Fibroblast of lung (primary cell): ENCODE measurements at regions not wholly inside any gene's neighbourhood (a gene's known extent, or its start where the extent isn't known, plus 50 kb on each side); places are given as distances from the start of the nearest gene placed in this dataset.
A peak's percentile ranks its signal among the peaks of the same experiment; 100 is the strongest.
"Not testable (repeated sequence)": the region's sequence is repeated elsewhere in the genome, so short reads cannot be mapped to it uniquely, and the experiment has no call there.

ENCODE experiments used
- DNase-seq, 2 donors: peaks; one replicate each; pipeline versions ENCODE4 v3.0.0 to v3.0.0-alpha.2; 2010; ENCODE audit warnings: low read depth in 2 of 2
- H2AFZ ChIP-seq: 2 replicates; pipeline ENCODE4 v1.5.1; 2012; ENCODE audit warnings: low read length, control low read depth, inconsistent platforms
- H3K27ac ChIP-seq: 2 replicates; pipeline ENCODE4 v1.5.1; 2011; ENCODE audit warnings: low read length, control low read depth; ENCODE audit not compliant: insufficient read depth
- H3K27me3 ChIP-seq: 2 replicates; pipeline ENCODE4 v1.5.1; 2011; ENCODE audit warnings: mild to moderate bottlenecking, low read length; ENCODE audit not compliant: control insufficient read depth, insufficient read depth
- H3K36me3 ChIP-seq: 2 replicates; pipeline ENCODE4 v1.5.1; 2011; ENCODE audit warnings: low read length; ENCODE audit not compliant: control insufficient read depth, insufficient read depth
- H3K4me1 ChIP-seq: 2 replicates; pipeline ENCODE4 v1.5.1; 2011; ENCODE audit warnings: low read length; ENCODE audit not compliant: control insufficient read depth, insufficient read depth; ENCODE audit errors: extremely low read depth
- H3K4me2 ChIP-seq: 2 replicates; pipeline ENCODE4 v1.5.1; 2011; ENCODE audit warnings: low read length, control low read depth; ENCODE audit not compliant: insufficient read depth; ENCODE audit errors: extremely low read depth
- H3K4me3 ChIP-seq, 4 experiments: fragments of 200-600 bp in 1 of 4; sonication (generic) in 1 of 4; replicated peaks in 1 of 4; 2 replicates each; pipeline ENCODE4 v1.5.1; 2011 to 2016; ENCODE audit warnings: low read length in 4 of 4, low read depth in 3 of 4, mild to moderate bottlenecking in 3 of 4, control low read depth in 2 of 4, inconsistent platforms in 1 of 4, mixed read lengths in 1 of 4; ENCODE audit not compliant: insufficient read depth in 1 of 4; ENCODE audit errors: control extremely low read depth in 1 of 4
- H3K79me2 ChIP-seq: 2 replicates; pipeline ENCODE4 v1.5.1; 2012; ENCODE audit warnings: mild to moderate bottlenecking, low read length, inconsistent platforms; ENCODE audit not compliant: control insufficient read depth, insufficient read depth
- H3K9ac ChIP-seq: 2 replicates; pipeline ENCODE4 v1.5.1; 2011; ENCODE audit warnings: mild to moderate bottlenecking, low read length, control low read depth; ENCODE audit not compliant: insufficient read depth
- H3K9me3 ChIP-seq: 2 replicates; pipeline ENCODE4 v1.5.1; 2012; ENCODE audit warnings: low read depth, low read length; ENCODE audit not compliant: control insufficient read depth, insufficient read depth
- H4K20me1 ChIP-seq: 2 replicates; pipeline ENCODE4 v1.5.1; 2011; ENCODE audit warnings: low read length; ENCODE audit not compliant: control insufficient read depth, insufficient read depth; ENCODE audit errors: extremely low read depth
- CTCF ChIP-seq, 2 donors: IDR thresholded peaks in 1 of 2; conservative IDR thresholded peaks in 1 of 2; 1 replicate in 1 of 2; 2 replicates in 1 of 2; pipeline ENCODE4 v1.5.1; 2011 to 2012; ENCODE audit warnings: low read length in 2 of 2, control low read depth in 1 of 2, inconsistent platforms in 1 of 2, low read depth in 1 of 2, mild to moderate bottlenecking in 1 of 2
- EZH2 ChIP-seq: IDR thresholded peaks from 2 replicates; pipeline ENCODE4 v1.5.1; 2012; ENCODE audit warnings: low read length, control low read depth, mild to moderate bottlenecking; ENCODE audit errors: missing control alignments

GRCh38 chr3:10109-10996 lies 186.2 kb upstream of the CHL1 start:
- not testable (repeated sequence) for H3K9me3 ChIP-seq, H3K27me3 ChIP-seq, H3K9ac ChIP-seq, H3K36me3 ChIP-seq, H4K20me1 ChIP-seq, H3K4me1 ChIP-seq, H2AFZ ChIP-seq, H3K4me3 ChIP-seq, H3K79me2 ChIP-seq, H3K4me2 ChIP-seq, H3K27ac ChIP-seq
- DNase-seq, result peak in 1 of 2 donors; percentile 4

- no peaks in the 10 kb centered on the region for H3K36me3 ChIP-seq
- no peaks in the 10 kb centered on the region for H3K9me3 ChIP-seq
- DNase-seq, result peak in 1 of 2 donors; percentile 27
- H3K4me2 ChIP-seq, result no peak overlapping the region
- H3K27me3 ChIP-seq, result no peaks in the 10 kb centered on the region
- no peaks in the 10 kb centered on the region for H3K4me1 ChIP-seq
- no peaks in the 10 kb centered on the region for H4K20me1 ChIP-seq
- no peak overlapping the region for H2AFZ ChIP-seq
- TF ChIP-seq EZH2, result no peak
- TF ChIP-seq CTCF (conservative IDR thresholded peaks at IDR 0.05 in 1 of 2, IDR thresholded peaks at IDR 0.05 in 1 of 2; ENCODE audit: low read depth in 1 of 2, low read length in 2 of 2), result no peak
- H3K79me2 ChIP-seq, result no peaks in the 10 kb centered on the region
- H3K9ac ChIP-seq, result no peak overlapping the region
- peak overlapping the region in 1 of 4 experiments; percentile 41 for H3K4me3 ChIP-seq
- no peak overlapping the region for H3K27ac ChIP-seq
These were observed 184.8 kb upstream of the CHL1 start for GRCh38 chr3:11734-12133.

GRCh38 chr3:14652-15051 lies 181.9 kb upstream of the CHL1 start:
- Histone ChIP-seq H4K20me1 (no peaks in the 10 kb centered on the region), H3K4me1 (no peaks in the 10 kb centered on the region), H2AFZ (no peak overlapping the region), H3K4me2 (no peak overlapping the region), H3K27me3 (no peaks in the 10 kb centered on the region), H3K27ac (no peak overlapping the region), H3K79me2 (no peaks in the 10 kb centered on the region), H3K4me3 (no peak overlapping the region), H3K36me3 (no peaks in the 10 kb centered on the region), H3K9ac (no peak overlapping the region), H3K9me3 (no peaks in the 10 kb centered on the region)
- no peak for DNase-seq
- TF ChIP-seq EZH2 (no peak), CTCF (conservative IDR thresholded peaks at IDR 0.05 in 1 of 2, IDR thresholded peaks at IDR 0.05 in 1 of 2; ENCODE audit: low read depth in 1 of 2, low read length in 2 of 2) (no peak)
